ENCODE measurements at regions not wholly inside any gene's neighbourhood (a gene's known extent, or its start where the extent isn't known, plus 50 kb on each side); places are given as distances from the start of the nearest gene placed in this dataset.

DNA sequence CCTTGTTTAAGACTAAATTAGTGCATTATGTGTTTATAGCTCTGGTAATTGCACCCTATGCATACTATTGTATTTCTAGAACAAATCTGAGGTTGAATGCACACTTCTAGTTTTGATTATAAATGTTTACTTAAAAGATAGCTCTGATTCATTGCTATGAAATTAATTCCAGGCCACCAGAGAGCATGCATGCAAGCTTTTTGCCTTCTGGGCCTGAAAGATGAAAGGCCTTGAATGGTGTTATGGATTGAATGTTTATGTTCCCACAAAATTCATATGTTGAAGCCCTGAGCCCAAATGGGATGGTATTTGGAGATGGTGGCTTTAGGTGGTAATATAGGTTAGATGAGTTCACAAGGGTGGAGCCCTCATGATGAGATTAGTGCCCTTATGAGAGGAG, 695.0 kb upstream of the MAP3K7 start:
- TF ChIP-seq, protein P1, sequence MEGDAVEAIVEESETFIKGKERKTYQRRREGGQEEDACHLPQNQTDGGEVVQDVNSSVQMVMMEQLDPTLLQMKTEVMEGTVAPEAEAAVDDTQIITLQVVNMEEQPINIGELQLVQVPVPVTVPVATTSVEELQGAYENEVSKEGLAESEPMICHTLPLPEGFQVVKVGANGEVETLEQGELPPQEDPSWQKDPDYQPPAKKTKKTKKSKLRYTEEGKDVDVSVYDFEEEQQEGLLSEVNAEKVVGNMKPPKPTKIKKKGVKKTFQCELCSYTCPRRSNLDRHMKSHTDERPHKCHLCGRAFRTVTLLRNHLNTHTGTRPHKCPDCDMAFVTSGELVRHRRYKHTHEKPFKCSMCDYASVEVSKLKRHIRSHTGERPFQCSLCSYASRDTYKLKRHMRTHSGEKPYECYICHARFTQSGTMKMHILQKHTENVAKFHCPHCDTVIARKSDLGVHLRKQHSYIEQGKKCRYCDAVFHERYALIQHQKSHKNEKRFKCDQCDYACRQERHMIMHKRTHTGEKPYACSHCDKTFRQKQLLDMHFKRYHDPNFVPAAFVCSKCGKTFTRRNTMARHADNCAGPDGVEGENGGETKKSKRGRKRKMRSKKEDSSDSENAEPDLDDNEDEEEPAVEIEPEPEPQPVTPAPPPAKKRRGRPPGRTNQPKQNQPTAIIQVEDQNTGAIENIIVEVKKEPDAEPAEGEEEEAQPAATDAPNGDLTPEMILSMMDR (IDR thresholded peaks at IDR 0.05): no peak
- no peak for TF ChIP-seq POLR2A (IDR thresholded peaks at IDR 0.05)
